CD4-positive, alpha-beta T cell (primary cell): ENCODE measurements at regions not wholly inside any gene's neighbourhood (a gene's known extent, or its start where the extent isn't known, plus 50 kb on each side); places are given as distances from the start of the nearest gene placed in this dataset.
"Not testable (repeated sequence)": the region's sequence is repeated elsewhere in the genome, so short reads cannot be mapped to it uniquely, and the experiment has no call there.

Experiments used
- ATAC-seq: fragments of 200-7000 bp; cut with Tn5 transposase; one replicate; pipeline ENCODE4 v1.10.0; 2022; ENCODE audit warnings: mild to moderate bottlenecking; ENCODE audit not compliant: poor library complexity
- CTCF ChIA-PET: fragments of 350-600 bp; sonication (Branson Sonifier 250); formaldehyde crosslinking; loops from one replicate; lab custom pipeline; 2021; ENCODE audit warnings: antibody characterized with exemption, inconsistent platforms; lab: Charles Lee
- POLR2A ChIA-PET: fragments of 350-600 bp; sonication (Branson Sonifier 250); formaldehyde crosslinking; loops from one replicate; lab custom pipeline; 2021; ENCODE audit warnings: antibody characterized with exemption, inconsistent platforms; lab: Charles Lee
- DNase-seq, 14 experiments: peaks; one replicate each; pipeline ENCODE4 v3.0.0-alpha.2; 2013 to 2020; ENCODE audit warnings: mixed read lengths in 2 of 14
- H3K27ac ChIP-seq, 2 donors: one replicate each; pipeline versions ENCODE4 v1.5.1 to v1.7.0; 2013; ENCODE audit warnings: low read length in 2 of 2, low read depth in 1 of 2, mild to moderate bottlenecking in 1 of 2
- H3K27me3 ChIP-seq, 2 experiments: 1 replicate in 1 of 2; 2 replicates in 1 of 2; pipeline versions ENCODE4 v1.6.1 to v1.7.0; 2013; ENCODE audit warnings: low read length in 2 of 2, control low read depth in 1 of 2, mild to moderate bottlenecking in 1 of 2, moderate library complexity in 1 of 2; ENCODE audit not compliant: insufficient read depth in 2 of 2, control insufficient read depth in 1 of 2
- H3K36me3 ChIP-seq: one replicate; pipeline ENCODE4 v1.6.1; 2013; ENCODE audit warnings: low read length, control low read depth; ENCODE audit not compliant: insufficient read depth
- H3K4me1 ChIP-seq: one replicate; pipeline ENCODE4 v1.6.1; 2013; ENCODE audit warnings: low read length, control low read depth; ENCODE audit not compliant: insufficient read depth
- H3K4me3 ChIP-seq: one replicate; pipeline ENCODE4 v1.5.1; 2013; ENCODE audit warnings: mild to moderate bottlenecking, low read length, moderate library complexity
- H3K9me3 ChIP-seq, 2 experiments: 1 replicate in 1 of 2; 2 replicates in 1 of 2; pipeline versions ENCODE4 v1.6.1 to v1.7.0; 2013; ENCODE audit warnings: low read length in 2 of 2, mild to moderate bottlenecking in 2 of 2, control low read depth in 1 of 2, moderate library complexity in 1 of 2; ENCODE audit not compliant: control insufficient read depth in 1 of 2, insufficient read depth in 1 of 2
- H3K27ac Mint-ChIP-seq: one replicate; pipeline ENCODE4 v1.8.0; 2020; ENCODE audit warnings: mixed read lengths
- H3K27me3 Mint-ChIP-seq: one replicate; pipeline ENCODE4 v1.8.0; 2021; ENCODE audit warnings: mixed read lengths
- H3K36me3 Mint-ChIP-seq: one replicate; pipeline ENCODE4 v1.8.0; 2021; ENCODE audit warnings: low read depth, mixed read lengths
- H3K4me1 Mint-ChIP-seq: one replicate; pipeline ENCODE4 v1.8.0; 2021; ENCODE audit warnings: low read depth, mixed read lengths
- H3K4me3 Mint-ChIP-seq: one replicate; pipeline ENCODE4 v1.8.0; 2020; ENCODE audit warnings: mild to moderate bottlenecking, mixed read lengths
- H3K9me3 Mint-ChIP-seq: one replicate; pipeline ENCODE4 v1.8.0; 2020; ENCODE audit warnings: mixed read lengths
- intact Hi-C, 2 experiments: fragments of 100-400 bp; cut with DNase I in 1 of 2; cut with micrococcal nuclease in 1 of 2; formaldehyde crosslinking; loops; one replicate each; pipeline versions ENCODE4 v1.15.1 to v1.9.0; 2023 to 2025; cut with DNase I, micrococcal nuclease
- TF ChIP-seq, protein P1 (sequence below): fragments of 200-600 bp; IDR thresholded peaks from one replicate; pipeline ENCODE4 v1.8.0; 2022; ENCODE audit warnings: antibody characterized with exemption, mild to moderate bottlenecking

DNA sequence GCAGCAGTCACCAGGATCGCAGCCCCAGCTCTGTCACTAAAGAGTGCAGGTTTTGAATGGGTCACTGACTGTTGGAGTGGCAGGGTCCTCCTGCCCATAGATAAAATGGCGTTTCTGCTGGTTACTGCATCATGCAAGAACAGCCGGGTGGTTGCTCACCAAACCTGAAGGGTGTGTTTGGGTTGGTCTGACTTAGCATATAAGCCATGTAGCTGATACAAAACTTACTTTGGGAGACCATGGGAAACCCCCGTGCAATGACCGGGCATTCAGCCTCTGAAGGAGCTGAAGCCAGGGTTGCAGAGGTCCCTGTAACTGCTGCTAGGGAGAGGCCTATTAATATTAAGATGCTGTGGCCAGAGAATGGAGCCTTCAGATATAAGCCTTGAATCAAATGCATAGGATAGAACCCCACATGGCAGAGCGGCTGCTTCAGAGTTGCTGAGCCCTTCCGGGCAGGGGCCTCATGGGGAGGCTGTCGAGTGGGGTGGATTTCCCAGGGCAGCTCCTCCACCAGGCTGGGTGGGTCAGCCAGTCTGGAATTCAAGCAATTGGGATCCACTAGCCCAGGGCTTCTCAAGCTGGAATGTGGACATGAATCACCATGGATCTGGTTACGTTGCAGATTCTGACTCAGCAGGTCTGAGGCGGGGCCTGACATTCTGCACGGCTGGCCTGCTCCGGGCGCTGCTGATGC lies 70.9 kb upstream of the CTBP2 start:
- Histone ChIP-seq H3K27ac (no peak overlapping the region), H3K27me3 (peaks cover 0 to 4% of the 10 kb centered on the region in 2 experiments), H3K36me3 (no peaks in the 10 kb centered on the region), H3K4me3 (no peak overlapping the region), H3K4me1 (no peaks in the 10 kb centered on the region), H3K9me3 (peaks cover 0 to 30% of the 10 kb centered on the region in 2 experiments)
- peaks cover 15% of the 10 kb centered on the region for H3K27me3 Mint-ChIP-seq
- peaks cover 3% of the 10 kb centered on the region for H3K9me3 Mint-ChIP-seq
- POLR2A ChIA-PET: no interaction called here
- TF ChIP-seq, protein P1, sequence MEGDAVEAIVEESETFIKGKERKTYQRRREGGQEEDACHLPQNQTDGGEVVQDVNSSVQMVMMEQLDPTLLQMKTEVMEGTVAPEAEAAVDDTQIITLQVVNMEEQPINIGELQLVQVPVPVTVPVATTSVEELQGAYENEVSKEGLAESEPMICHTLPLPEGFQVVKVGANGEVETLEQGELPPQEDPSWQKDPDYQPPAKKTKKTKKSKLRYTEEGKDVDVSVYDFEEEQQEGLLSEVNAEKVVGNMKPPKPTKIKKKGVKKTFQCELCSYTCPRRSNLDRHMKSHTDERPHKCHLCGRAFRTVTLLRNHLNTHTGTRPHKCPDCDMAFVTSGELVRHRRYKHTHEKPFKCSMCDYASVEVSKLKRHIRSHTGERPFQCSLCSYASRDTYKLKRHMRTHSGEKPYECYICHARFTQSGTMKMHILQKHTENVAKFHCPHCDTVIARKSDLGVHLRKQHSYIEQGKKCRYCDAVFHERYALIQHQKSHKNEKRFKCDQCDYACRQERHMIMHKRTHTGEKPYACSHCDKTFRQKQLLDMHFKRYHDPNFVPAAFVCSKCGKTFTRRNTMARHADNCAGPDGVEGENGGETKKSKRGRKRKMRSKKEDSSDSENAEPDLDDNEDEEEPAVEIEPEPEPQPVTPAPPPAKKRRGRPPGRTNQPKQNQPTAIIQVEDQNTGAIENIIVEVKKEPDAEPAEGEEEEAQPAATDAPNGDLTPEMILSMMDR: no peak
- H3K4me3 Mint-ChIP-seq: no peak overlapping the region
- ATAC-seq: no peak
- DNase-seq: no peak
- intact Hi-C loops: no loop called here
- no peaks in the 10 kb centered on the region for H3K36me3 Mint-ChIP-seq
- CTCF ChIA-PET: no interaction called here
- H3K27ac Mint-ChIP-seq: no peak overlapping the region
- no peaks in the 10 kb centered on the region for H3K4me1 Mint-ChIP-seq

DNA sequence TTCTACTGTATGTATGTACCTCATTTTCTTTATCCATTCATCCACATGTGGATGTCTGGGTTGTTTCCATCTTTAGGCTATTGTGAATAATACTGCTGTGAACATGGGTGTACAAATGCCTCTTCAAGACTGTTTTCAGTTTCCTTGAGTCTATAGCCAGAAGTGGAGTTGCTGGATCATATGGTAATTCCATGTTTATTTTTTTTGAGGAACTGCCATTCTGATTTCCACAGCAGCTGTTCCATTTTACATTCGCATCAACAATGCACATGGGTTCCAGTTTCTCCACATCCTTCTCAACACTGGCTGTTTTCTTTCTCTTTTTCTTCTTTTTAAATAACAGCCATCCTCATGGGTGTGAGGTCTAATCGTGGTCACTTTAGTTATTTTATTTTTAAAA lies 69.9 kb upstream of the CTBP2 start:
- H3K4me1 ChIP-seq: no peaks in the 10 kb centered on the region
- no peaks in the 10 kb centered on the region for H3K36me3 Mint-ChIP-seq
- ChIA-PET POLR2A (no interaction called here), CTCF (no interaction called here)
- H3K27me3 Mint-ChIP-seq: peaks cover 8% of the 10 kb centered on the region
- intact Hi-C loops: no loop called here
- no peaks in the 10 kb centered on the region for H3K36me3 ChIP-seq
- H3K4me3 ChIP-seq: no peak overlapping the region
- no peaks in the 10 kb centered on the region for H3K9me3 Mint-ChIP-seq
- TF ChIP-seq, protein P1: no peak
- no peak overlapping the region for H3K4me3 Mint-ChIP-seq
- DNase-seq (no peak), ATAC-seq (no peak)
- H3K27ac Mint-ChIP-seq: no peak overlapping the region
- no peaks in the 10 kb centered on the region for H3K27me3 ChIP-seq
- H3K4me1 Mint-ChIP-seq: no peaks in the 10 kb centered on the region
- no peak overlapping the region for H3K27ac ChIP-seq
- H3K9me3 ChIP-seq: peaks cover 0 to 36% of the 10 kb centered on the region in 2 experiments

DNA sequence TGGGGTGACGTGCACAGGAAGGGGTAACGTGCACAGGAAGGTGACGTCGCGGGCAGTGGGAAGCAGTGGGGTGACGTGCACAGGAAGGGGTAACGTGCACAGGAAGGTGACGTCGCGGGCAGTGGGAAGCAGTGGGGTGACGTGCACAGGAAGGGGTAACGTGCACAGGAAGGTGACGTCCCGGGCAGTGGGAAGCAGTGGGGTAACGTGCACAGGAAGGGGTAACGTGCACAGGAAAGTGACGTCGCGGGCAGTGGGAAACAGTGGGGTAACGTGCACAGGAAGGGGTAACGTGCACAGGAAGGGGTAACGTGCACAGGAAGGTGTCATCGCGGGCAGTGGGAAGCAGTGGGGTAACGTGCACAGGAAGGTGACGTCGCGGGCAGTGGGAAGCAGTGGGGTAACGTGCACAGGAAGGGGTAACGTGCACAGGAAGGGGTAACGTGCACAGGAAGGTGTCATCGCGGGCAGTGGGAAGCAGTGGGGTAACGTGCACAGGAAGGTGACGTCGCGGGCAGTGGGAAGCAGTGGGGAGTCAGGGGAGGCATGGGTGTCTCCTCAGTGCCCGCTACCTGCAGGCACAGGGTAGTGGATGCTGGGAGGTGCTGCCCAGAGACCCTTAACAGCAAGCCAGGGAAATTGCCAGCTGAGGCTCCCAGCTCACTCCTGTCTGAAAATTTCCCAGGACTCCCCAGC lies 68.0 kb upstream of the CTBP2 start:
- POLR2A ChIA-PET, H3K9me3 Mint-ChIP-seq, H3K27ac ChIP-seq: not testable (repeated sequence)

More for the DNA sequence above, 68.0 kb upstream of the CTBP2 start:
- H3K27me3 Mint-ChIP-seq, H3K27me3 ChIP-seq, intact Hi-C loops, H3K4me3 Mint-ChIP-seq, H3K36me3 ChIP-seq, H3K4me1 ChIP-seq, H3K4me3 ChIP-seq, CTCF ChIA-PET, H3K4me1 Mint-ChIP-seq, H3K36me3 Mint-ChIP-seq, ATAC-seq, H3K27ac Mint-ChIP-seq: not testable (repeated sequence)
- DNase-seq: peak in 1 of 14 experiments; percentile 1
- H3K9me3 ChIP-seq: peaks cover 0 to 36% of the 10 kb centered on the region in 2 experiments
